ENCODE measurements at regions not wholly inside any gene's neighbourhood (a gene's known extent, or its start where the extent isn't known, plus 50 kb on each side); places are given as distances from the start of the nearest gene placed in this dataset.

DNA sequence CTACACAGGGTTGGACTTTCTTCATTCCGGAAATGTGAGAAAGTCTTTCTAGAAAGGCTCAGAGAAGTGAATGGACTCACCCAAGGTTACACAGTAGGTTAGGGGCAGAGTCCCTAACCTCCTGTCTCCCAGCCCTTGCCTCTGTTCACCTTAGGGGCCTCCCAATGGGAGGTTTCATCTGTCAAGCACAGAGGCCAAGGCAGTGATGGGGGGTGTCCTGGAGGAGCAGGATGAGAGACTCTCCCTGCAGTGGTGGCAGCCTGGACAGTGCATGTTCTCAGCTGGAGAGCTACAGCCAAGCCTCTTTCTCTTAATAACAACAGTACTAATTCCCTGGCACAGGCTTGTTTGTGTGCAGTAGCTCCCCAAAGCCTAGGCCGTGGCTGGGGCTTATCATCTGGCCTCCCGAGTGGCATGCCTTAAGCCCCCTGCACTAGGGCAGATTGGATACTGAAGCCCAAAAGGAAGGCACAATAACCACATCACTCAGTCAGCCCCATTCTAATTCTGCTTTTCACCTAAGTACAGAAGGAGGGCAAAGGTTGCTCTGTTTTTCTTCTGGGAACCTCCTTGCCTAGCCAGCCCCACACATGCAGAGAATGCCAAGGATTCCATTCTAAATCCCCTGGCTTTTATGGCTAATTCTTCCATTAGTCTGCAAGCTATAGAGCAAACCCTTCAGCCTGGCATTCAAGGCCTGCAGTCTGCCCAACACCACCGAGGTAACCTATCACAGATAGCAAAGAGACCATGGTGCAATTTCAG is 50.2 kb upstream of the XPA start:
- DNase-seq = no peak

DNA sequence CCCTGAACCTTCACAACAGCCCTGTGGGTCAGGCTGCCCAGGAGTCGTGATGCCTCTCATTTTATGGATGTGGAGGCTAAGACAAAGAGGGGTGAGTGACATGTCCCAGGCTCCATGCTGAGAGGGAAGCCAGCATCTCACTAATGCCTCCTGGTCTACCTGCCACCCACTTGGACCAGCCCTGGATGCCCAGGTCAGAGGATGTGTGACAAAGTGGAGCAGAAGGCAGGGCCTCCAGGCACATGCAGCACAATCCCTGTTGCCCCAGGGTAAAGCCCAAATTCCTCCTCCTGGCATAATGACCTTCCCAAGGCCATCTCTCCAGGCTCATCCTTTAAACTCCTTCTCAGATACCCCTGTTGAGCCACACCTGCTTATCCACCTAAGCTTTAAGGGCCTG is 51.4 kb upstream of the XPA start:
- DNase-seq = no peak

DNA sequence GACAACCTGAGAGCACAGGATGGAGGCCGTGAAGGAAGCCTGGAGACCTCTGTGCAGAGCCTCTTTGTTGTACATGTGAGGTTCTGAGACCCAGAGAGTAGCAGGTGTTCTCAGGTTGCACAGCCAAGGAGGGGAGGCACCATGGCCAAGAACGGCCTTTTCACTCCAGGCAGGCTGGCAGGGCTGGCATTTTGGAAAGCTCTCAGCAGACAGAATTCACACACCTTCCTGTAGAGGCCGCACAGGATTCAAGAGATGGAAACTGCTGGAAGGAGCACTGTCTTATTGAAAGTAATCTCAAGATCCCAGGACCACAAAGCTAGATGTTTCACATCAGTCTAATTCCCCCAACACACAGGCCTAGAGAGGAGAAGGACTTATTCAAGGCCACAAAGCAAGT is 52.8 kb upstream of the XPA start:
- DNase-seq = no peak

DNA sequence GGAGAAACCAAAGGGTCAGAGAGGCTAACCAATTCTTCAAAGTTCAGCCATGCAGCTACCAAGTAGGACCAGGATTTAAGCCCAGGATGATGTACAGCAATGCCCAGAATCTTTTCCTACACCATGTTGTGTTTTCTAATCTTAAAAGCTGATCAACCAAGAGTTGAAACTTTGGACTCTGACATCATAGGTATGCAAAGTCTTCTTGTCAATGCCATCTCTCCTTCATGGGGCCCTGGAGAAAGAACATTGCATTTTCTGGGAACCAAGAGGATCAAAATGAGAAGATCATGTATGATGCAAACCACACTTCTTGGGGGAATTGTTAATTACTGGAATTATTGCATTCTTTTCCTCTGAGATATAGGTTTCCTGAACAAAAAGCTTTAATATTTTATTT is 54.4 kb upstream of the XPA start:
- no peak for DNase-seq

DNA sequence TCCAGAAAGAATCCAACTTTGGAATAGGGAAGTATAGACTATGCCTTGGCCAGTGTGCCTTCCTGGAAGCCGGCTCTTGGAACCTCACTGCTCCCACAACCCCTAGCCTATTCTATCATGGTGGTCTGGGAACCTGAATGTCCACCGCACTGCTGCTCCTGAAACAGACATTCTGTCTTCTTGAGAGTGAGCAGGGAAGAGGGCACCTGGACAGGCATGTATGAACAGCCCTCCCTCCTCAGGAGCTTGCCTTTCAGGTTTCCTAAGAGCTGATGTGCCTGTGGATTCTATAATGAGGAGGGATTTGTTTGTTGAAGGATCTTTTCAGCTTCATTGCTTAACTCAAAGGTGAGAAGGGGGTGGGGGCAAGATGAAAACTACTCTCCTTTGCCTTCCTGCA is 55.1 kb upstream of the XPA start:
- DNase-seq = no peak

DNA sequence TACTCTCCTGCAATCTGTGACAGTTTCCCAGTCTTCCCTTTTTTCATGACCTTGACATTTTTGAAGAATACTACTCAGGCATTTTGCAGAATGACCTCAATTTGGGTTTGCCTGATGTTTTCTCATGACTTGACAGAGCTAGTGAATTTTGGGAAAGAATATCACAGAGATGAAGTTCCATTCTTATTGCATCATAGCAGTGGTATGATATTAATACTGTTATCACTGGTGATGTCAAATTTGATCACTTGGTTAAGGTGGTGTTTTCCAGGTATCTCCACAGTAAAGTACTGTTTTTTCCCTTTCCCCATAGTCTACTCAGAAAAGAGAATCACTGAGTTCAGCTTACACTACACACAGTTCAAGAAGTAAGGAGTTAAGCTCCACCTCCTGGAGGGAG is 56.2 kb upstream of the XPA start:
- no peak for DNase-seq

DNA sequence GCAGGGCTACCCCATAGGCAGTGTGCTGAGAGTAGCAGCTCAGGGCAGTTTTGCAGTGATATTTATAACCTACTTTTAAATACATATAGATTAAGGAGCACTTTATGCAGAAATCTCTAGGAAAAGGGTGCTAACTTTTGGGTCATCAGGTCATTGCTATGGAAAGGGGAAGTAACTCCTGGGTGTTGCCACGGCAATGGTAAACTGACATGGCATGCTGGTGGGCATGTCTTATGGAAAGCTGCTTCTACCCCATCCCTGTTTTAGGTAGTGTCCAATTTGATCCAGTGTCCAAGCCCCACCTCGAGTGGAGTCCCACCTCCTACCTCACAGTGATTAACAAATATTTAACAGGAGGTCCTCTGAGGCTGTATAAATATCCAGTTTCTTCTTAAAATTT is 56.8 kb upstream of the XPA start:
- no peak for DNase-seq

DNA sequence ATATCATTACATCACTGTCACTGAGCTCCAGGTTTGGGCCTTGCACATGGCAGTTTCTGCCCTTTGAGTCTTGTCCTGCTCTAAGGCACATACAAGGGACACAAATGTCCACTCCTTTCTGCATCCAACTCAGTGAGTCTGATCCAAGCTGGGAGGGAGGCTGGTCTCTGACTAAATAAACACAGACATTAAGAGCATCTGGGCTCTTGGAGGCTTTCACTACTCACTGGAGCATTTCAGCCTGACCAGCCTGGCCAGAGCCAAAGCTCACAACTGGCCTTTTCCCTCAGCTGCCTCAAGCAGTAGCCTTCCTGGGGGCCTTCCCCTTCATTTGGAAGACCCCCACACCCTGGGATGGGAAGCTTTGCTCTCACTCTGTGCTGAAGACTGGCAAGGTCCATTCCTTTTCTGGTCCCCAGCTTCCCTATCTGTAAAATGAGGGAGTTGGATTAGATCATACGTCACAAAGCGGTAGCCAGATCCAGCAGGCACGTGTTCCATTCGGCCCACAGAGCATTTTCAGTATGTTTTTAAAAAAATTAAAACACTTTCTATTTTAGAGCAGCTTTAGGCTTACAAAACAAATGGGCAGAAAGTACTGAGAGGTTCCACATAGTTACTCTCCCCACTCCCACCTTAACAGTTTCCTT is 58.6 kb upstream of the XPA start:
- DNase-seq = no peak

DNA sequence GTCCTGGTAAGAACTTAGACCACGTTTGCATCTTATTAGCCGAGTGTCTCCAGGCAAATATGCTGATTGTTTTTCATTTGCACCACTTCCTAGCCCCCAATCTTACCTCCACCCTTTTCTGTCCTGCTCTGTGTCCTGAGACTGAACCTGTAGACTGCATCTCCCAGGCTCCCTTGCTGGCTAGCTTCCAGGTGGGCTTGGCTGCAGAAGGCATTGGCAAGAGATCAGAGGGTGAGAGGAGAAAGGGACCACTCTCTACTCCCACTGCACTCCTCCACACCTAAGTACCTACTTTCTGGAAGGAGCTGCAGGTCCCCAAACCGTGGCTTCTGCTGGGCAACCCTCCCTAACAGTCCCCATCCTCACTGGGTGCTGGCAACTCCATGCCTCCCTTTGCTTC is 59.9 kb upstream of the XPA start:
- no peak for DNase-seq

DNA sequence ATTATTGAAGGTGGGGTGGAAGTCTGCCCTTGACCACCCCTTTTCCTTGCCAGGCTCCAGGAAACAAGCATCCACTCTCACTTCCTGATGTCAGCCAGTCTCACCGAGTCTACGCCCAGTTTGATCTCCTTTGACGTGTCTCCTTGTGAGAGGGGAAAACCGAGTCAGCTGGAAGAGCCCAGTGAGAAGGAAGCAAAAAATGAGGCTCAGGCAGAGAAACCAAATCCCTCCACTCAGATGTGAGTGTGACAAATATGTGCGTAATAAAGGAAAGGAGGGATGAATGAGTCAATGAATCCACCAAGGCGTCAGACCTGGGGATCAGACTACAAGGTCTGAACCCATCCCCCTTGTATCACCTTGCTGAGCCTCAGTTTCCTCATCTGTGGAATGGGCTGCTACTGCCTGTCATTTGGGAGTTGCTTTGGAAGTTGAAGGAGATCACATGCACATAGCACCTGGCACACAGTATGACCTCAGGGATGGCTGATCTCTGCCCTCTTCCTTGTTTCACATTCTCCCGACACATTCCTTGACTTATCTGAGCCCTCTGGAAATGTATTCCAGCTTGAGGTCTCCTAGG is 61.3 kb upstream of the XPA start:
- no peak for DNase-seq

DNA sequence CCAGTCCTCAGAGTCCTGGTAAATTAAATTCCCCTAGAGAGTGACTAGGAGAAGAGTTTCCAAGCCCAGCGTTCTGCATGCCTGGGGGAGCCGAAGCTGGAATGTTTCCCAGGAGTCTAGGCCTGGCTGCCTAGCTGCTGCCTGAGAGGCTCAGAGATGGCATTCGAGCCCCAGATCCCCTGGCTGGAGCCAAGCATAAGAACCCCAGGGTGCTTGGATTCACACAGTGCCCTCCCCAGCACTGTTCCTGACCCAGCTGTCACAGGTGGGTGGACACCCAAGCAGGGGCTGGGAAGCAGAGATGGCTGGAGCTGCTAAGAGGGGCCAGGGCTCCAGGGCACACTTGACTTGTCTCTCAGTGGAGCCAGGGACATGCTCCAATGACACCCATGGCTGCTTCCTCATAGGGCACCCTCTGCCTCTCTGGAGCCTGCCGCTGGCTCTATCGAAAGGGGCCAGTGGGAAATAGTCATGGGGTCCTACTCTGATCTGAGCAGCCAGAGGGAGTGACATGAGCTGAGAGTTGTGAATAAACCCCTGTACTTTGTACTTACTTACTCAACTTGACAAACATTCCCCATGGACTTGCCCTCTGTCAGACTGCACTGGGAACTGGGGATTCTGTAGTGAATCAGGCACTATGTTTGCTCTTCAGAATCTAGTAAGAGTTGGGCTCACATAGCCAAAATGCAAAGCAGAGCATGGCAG is 62.6 kb upstream of the XPA start:
- DNase-seq = no peak

DNA sequence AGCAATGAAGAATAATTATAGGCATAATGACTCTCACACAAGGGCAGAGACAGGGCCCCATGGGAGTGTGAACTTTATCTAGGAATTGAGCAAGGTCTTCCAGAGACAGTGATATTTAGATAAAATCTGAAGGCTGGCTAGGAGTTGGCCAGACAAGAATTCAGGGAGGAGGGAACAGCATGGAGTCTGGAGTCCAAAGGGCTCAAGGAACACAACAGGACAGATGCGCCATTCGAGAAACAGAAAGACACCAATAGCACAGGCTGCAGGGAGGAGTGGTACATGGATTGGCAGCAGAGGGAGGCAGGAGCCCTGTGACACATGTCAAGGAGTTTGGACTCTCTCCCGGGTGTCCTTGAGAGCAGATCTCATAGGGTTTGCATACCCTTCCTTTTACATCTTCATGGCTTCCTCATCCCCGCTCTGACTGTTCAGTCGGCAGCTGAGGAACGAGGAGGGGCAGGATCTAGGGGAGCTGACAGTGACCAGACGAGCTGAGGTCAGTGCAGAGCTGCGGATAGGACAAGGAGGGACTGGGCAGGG is 64.0 kb upstream of the XPA start:
- DNase-seq = no peak

DNA sequence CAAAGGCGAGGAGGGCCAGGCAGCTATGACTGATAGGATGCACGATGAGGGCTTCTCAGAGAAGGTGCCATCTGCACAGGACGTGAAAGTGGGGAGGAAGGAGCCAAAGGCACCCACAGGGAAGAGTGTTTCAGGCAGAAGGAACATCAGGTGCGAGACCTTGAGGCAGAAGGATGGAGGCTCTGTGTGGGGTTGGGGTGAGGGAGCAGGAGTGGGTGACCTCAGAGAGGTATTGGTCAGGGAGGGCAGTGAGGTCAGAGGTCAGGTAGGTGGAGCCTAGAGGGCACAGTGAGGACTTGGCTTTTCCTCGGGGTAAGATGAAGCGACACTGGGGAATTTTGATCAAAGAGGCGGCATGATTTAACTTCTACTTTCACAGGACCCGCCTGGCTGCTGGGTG is 64.7 kb upstream of the XPA start:
- DNase-seq = no peak

DNA sequence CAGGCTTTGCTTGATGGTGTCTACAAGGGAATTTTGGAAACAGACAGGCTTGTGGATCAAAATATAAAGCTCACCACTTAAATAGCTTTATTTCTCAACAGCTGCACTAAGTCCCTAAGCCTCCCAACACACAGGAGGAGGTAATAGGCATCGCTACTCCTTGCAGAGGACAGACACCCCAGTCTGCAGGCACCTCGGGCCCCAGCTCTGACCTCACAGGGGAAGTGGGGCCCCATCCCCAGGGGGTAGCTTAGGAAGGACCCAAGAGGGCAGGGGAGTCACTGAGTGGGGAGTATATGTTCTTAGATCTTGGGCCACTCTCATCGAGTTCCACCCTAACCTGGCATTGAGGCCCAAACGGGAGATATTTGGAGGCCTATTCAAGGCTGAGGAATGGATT is 66.7 kb upstream of the XPA start:
- DNase-seq = no peak

DNA sequence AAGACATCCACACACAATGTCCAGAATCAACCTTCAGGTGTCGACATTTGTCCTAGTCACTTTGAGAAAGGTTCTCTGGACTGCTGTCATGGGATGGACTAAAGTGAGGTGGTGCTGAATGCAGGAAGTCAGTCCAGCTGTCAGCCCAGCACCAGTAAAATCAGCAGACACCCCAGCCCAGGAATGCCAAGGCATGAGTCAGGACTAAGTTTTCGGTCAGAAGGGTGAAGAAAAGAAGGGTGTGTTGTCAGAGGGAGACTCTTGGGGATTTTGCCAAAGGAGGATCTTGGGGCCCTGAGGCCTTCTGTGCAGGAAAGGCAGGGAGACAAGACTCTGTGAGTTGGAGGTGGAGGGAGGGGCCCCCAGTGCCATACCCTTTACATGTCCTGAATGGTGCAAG is 69.0 kb upstream of the XPA start:
- no peak for DNase-seq

DNA sequence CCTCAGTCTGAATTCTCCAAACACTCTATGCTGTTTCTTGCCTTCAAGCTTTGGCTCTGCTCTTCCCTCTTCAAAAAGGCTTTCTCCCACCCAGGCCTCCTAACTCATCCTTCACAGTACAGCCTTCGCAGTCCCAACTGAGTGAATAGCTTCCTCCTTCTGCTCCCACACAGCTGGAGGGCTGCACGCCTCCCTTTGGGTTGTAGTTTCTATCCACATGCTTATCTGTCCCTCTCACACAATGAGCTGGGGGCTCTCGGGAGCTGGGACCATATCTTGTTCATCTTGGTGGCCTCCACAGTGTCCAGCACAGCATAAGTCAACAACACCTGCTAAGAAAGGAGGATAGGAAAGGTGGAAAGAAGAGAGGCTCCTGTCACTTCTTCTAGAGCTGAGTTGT is 69.5 kb upstream of the XPA start:
- no peak for DNase-seq

DNA sequence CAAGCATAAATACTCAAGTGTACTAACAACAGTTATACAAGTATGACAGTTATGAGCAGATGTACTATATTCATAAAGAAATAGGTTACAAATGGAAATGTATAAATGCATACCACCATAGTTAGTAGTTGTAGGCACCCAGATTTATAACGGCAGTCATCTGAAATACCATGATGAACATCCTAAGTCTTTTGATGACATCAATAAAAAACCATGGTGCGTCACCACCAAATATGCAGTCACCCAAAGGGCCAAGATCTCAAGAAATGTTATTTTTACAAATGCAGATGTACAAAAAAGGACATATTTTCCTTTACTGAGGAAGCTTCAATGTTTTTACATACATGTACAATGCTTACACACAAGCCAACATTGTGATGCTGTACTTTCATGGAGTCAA is 70.8 kb upstream of the XPA start:
- no peak for DNase-seq

DNA sequence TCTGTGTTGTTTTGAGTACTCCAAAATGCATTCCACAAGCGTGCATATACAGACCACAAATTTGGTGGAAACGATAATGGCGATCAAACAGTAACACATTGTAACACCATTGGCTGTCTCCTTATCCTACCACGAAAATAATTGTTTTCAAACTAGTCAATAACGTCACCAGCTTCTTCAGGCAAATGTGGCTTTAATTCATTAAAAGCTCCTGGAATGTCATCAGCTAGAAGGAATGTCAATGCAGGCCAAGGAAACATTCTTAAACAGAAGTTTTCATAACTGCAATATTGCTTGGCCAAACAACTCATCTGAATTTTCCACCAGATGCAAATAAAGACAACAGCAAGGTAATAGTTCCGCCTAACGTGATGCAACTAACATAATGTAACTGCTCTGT is 71.6 kb upstream of the XPA start:
- DNase-seq = no peak

DNA sequence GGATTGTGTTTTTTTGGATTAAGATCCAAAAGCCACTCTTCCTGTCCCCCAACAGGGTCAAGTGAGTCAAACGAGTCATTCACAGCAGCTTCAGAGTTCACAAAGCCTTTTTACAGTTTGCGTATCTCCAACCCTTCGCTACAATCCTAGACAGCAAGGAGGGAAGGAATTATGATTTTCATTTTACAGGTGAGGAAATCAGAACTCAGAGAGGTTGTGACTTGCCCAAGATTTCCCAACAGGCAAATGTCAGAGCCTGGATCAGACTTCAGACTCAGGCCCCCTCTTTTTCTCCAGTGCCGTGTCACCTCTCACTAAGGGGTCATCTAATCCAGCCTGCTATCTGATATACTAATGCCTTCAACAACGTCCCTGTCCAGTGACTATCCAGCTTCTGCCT is 72.1 kb upstream of the XPA start:
- DNase-seq = no peak

DNA sequence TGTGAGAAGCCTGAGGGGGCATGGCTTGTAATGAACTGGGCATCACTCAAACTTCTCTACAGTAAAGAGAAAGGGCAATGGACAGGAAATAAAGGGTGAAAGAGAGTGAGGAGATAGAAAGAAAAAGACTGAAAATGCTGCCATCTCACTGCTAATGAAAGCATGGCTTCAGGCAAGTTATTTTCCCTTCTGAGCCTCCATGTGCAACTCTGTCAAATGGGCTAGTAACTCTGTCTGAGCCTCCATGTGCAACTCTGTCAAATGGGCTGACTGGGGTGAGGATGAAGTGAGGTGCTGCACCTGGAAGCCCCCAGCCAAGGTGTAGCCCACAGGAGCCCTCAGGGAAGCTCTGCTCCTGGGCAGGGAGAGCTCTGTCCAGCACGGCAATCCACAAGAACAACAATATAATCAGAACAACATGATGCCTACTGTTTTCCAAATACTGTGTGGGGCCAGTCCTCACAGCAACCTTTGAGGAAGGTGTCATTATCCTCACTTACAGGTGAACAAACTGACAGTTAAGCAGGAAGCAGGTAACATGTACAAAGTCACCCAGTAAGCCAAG is 73.8 kb upstream of the XPA start:
- DNase-seq = no peak

DNA sequence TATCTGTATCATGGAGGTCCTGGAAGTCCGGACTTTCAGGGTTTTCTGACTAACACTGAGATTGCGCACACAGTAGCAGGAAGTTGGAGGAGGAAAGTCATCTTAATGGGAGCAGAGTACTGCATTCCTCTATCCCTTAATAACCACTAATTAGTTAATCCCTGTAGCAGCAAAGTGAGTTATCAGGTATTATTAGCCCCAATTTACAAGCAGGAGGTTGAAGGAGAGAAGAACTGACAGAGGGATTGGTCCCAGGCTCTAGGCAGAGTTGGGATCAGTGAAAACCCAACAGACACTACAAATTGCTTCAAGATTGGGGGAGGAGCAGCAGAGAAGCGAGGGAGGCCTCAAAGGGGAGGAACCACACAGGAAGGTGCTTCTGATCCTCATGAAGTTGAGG is 74.5 kb upstream of the XPA start:
- no peak for DNase-seq

DNA sequence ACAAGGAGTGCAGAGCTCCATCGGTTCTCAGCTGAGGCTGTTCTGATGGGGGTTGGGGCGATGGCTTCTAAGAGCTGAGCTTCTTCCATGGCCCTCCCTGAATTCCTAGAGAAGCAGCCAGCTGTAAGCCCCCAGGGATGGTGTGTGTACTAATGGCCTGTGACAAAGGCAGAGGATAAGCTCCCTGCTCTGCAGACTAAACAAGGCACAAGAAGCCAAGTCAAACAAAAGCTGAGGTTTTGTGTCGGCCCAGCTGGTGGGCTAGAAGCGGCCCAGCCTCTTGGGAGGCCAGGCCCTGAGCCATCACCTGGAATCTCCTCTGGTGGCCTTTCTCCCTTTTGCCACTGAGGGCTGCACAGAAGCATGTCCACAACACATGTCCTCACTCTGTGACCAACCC is 75.0 kb upstream of the XPA start:
- no peak for DNase-seq

DNA sequence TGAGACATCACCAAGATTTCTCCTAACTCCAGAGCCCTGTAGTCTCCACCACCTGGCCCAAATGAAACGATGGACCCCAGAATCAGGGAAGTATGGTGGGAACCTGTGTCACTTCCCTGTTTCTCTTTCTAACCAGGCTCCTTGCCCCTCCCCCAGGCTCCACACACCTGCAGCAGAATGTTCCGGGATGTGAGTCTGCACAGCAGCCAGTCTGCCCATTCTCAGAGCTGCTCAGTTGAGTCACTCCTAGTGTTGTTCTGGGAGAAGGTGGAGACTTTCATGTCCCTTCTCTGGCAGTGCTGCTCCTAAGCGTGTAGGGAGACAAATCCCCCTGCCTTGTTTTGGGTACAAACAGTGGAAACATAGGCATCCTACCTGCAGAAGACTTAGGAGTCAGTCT is 76.0 kb upstream of the XPA start:
- no peak for DNase-seq

DNA sequence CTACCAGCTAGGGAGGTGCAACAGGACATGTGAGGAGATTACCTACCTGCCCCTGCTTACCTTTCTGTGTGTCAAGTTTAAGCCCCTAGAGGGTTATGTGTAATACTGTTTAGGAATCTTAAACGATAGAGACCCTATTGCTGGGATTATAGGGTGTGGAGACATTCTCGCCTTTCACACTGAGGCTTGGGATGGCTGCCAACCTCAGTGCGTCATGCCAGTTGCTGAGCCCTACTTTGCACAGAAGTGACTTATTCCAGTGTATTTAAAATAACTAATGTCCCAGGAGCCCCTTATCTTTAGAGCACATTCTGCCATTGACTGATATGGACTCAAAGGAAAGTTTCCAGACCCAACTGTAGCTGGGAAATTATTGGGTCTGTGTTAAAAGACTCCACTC is 76.6 kb upstream of the XPA start:
- DNase-seq = no peak

Data from CD4-positive, alpha-beta T cell treated with Interleukin-21 for 1 hour (primary cell).